ENCODE measurements at regions not wholly inside any gene's neighbourhood (a gene's known extent, or its start where the extent isn't known, plus 50 kb on each side); places are given as distances from the start of the nearest gene placed in this dataset.

DNA sequence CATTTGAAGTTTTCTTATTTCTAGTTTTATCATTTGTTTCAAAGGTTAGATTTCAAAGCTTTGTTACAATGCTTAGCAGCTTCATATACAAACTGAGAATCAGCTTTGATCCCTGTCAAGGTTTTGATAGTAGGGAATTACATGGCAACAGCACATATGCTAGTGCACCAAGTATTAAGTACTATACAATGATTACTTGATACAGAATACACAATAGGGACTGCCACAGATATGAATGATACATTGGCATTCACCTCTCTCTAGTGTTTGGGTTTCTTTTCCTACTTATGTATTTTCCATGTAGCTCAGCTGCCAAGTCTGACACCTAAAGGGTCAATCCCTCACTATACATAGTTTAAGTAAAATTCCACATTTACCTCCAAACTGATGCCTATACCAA, 344.0 kb downstream of the FAT4 start:
- DNase-seq (ENCODE audit: low read depth) = no peak
- TF ChIP-seq, protein P1, sequence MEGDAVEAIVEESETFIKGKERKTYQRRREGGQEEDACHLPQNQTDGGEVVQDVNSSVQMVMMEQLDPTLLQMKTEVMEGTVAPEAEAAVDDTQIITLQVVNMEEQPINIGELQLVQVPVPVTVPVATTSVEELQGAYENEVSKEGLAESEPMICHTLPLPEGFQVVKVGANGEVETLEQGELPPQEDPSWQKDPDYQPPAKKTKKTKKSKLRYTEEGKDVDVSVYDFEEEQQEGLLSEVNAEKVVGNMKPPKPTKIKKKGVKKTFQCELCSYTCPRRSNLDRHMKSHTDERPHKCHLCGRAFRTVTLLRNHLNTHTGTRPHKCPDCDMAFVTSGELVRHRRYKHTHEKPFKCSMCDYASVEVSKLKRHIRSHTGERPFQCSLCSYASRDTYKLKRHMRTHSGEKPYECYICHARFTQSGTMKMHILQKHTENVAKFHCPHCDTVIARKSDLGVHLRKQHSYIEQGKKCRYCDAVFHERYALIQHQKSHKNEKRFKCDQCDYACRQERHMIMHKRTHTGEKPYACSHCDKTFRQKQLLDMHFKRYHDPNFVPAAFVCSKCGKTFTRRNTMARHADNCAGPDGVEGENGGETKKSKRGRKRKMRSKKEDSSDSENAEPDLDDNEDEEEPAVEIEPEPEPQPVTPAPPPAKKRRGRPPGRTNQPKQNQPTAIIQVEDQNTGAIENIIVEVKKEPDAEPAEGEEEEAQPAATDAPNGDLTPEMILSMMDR (IDR thresholded peaks at IDR 0.05; ENCODE audit: insufficient read depth, low read depth, low read length) = no peak
- no peak overlapping the region for H3K4me3 ChIP-seq (ENCODE audit: low read depth, low read length)

DNA sequence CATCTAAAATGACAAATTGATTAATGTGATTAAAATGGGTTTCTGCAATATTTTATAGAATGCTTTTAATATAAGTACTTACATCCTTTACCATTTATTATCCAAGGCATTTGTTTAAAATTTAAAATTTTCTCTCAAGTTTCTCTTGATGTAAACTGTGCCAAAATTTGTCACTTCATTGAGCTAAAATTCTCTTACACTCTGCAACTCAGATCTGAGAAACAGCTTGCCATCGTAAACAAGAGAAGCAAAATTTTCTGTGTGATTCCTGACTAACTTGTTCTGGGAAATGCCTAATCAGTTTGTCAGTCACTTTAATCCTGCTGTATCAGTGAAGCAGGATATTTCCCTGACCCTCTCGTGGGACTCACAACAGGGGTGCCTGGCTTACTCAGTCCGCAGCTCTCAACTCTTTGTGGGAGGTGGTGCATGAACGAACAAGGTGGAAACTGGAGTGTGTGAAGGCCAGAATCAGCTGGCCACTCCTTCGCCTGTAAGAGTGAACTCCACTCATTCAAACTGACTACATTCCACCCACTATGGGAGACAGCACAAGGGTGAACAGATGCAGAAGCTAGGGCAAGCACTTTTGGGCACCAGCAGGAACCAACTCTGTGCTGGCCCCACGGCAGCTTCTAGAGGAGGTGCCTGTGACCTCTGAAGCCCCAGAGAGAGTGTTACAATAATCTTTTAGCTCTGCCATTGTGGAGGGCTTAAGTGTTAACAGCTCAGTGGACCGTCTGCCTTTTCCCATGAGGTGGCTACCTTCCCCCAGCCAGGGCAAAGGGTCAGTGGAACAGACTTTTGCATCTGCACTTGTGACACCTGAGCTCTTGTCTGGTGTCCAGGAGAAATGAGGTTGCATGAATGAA, 349.4 kb downstream of the FAT4 start:
- no peak overlapping the region for H3K4me3 ChIP-seq (ENCODE audit: low read depth, low read length)
- no peak for DNase-seq (ENCODE audit: low read depth)
- TF ChIP-seq, protein P1 (IDR thresholded peaks at IDR 0.05; ENCODE audit: insufficient read depth, low read depth, low read length) = no peak

DNA sequence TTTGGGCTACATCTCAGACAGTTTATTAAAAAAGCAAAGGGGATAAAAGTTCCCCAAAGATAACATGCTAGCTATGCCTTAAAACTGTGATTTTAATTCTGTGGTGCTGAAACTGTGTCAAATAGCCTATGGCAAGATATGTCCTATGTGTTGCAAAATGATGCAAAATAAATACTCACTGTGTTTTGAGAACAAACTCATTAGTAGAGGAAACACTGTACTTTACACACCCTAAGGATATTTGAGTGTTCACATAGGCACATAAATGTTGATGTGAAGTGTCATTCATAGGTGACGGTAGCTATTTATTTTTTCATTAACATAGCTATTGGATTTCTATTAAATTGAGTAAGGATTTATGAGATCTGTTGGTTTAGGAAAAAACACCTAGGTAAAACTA, 351.9 kb downstream of the FAT4 start:
- TF ChIP-seq, protein P1 (IDR thresholded peaks at IDR 0.05; ENCODE audit: insufficient read depth, low read depth, low read length) = no peak
- peak; percentile 6 for DNase-seq (ENCODE audit: low read depth)
- H3K4me3 ChIP-seq (ENCODE audit: low read depth, low read length) = no peak overlapping the region

DNA sequence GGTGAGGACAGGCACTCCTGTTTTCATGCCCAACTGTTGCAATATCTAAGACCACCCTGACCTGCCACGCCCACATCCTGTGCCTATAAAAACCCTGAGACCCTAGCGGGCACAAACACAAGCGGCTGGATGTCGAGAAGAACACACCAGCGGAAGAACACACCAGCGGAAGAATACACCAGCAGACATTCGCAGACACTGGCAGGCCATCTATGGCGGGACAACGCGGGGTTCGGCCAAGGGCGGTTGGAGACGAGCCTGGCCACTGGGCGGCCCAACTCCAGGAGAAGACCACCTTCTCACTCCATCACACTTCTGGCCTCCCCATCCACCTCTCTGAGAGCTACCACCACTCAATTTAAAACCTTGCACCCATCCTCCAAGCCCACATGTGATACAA, 361.4 kb downstream of the FAT4 start:
- no peak for DNase-seq (ENCODE audit: low read depth)
- TF ChIP-seq, protein P1 (IDR thresholded peaks at IDR 0.05; ENCODE audit: insufficient read depth, low read depth, low read length) = no peak
- H3K4me3 ChIP-seq (ENCODE audit: low read depth, low read length) = no peak overlapping the region

DNA sequence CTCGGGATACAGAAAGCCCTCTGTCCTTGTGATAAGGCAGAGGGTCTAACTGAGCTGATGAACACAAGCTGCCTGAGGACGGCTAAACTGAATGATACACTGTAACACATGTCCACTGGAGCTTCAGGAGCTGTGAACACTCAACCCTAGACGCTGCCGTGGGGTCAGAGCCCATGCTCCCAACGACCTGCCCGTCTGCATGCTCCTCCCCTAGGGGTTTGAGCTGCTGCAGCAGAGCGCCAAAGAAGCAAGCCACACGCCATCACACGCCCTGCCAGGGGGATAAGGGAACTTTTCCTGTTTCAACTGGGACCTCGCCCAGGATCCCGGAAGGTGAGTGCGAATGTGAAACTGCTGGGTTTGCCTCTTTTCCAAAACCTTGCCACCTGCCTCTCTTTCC, 361.8 kb downstream of the FAT4 start:
- H3K4me3 ChIP-seq (ENCODE audit: low read depth, low read length) = no peak overlapping the region
- DNase-seq (ENCODE audit: low read depth) = no peak
- TF ChIP-seq, protein P1 (IDR thresholded peaks at IDR 0.05; ENCODE audit: insufficient read depth, low read depth, low read length) = no peak

DNA sequence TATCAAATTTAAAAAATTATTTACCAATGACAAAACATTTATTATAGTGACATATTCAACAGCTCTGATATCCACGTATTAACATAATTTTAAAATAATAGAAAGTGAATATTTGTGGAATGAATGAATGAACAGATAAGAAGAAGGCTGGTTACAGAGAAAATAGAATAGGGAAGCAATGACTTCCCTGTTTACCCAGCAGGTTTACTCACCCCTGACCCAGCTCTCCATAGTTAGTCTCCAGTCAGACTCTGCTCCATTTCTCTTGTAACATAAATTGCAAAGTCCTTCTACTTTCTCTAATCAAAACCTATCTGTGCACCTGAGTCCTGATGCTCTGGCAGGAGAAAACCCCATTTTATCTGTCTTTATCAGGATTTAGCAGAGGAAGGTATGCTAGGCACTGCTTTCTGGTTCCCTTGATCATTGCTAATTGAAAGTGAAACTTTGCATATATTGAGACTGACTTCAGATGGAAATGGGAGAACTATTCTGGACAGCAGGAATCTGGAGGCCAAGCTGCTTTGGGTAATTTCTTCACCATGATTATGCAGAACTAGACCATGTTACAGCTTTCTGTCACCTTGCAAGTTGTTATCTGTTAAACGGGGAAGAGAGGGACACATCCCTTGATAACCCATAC, 363.0 kb downstream of the FAT4 start:
- DNase-seq (ENCODE audit: low read depth) = peak; percentile 6

More for the DNA sequence above, 363.0 kb downstream of the FAT4 start:
- no peak overlapping the region for H3K4me3 ChIP-seq (ENCODE audit: low read depth, low read length)
- TF ChIP-seq, protein P1 (IDR thresholded peaks at IDR 0.05; ENCODE audit: insufficient read depth, low read depth, low read length) = no peak

Measured in fibroblast of villous mesenchyme (primary cell).